A549 (cell line): ENCODE measurements at regions not wholly inside any gene's neighbourhood (a gene's known extent, or its start where the extent isn't known, plus 50 kb on each side); places are given as distances from the start of the nearest gene placed in this dataset.

ENCODE experiments used
- CBX2 ChIP-seq: fragments of 200-600 bp; sonication (generic); IDR thresholded peaks from 2 replicates; pipeline ENCODE4 v1.6.1; 2016; ENCODE audit warnings: low read depth, mild to moderate bottlenecking, borderline replicate concordance
- CTCF ChIP-seq: fragments of >200 bp; sonication (Bioruptor Twin); formaldehyde crosslinking; IDR thresholded peaks from 3 replicates; pipeline ENCODE4 v1.5.1; 2016
- GATA3 ChIP-seq: IDR thresholded peaks from 2 replicates; pipeline ENCODE4 v1.6.1; 2012; ENCODE audit warnings: borderline replicate concordance
- HMGXB4 ChIP-seq: fragments of 250-450 bp; sonication (Bioruptor Pico); IDR thresholded peaks from 2 replicates; pipeline ENCODE4 v1.5.0; 2021; ENCODE audit warnings: mild to moderate bottlenecking, moderate library complexity, borderline replicate concordance
- MAFK ChIP-seq: fragments of 450-650 bp; IDR thresholded peaks from 2 replicates; pipeline ENCODE4 v1.6.1; 2014; ENCODE audit not compliant: partially characterized antibody
- POLR2A ChIP-seq: IDR thresholded peaks from 2 replicates; pipeline ENCODE4 v1.6.1; 2012; ENCODE audit warnings: mild to moderate bottlenecking, low read length
- RCOR1 ChIP-seq: fragments of 150-350 bp; IDR thresholded peaks from 2 replicates; pipeline ENCODE4 v1.6.1; 2014; ENCODE audit warnings: antibody characterized with exemption, low read length, low read depth
- REST ChIP-seq: fragments of 200-600 bp; sonication (generic); IDR thresholded peaks from 2 replicates; pipeline ENCODE4 v1.6.1; 2016; ENCODE audit warnings: antibody characterized with exemption, mild to moderate bottlenecking, moderate library complexity
- RFX5 ChIP-seq: fragments of 450-650 bp; IDR thresholded peaks from 2 replicates; pipeline ENCODE4 v1.7.1; 2014; ENCODE audit warnings: antibody characterized with exemption, mild to moderate bottlenecking, moderate library complexity
- USF2 ChIP-seq: fragments of 450-650 bp; IDR thresholded peaks from 2 replicates; pipeline ENCODE4 v1.6.1; 2014; ENCODE audit warnings: antibody characterized with exemption

- no peak for TF ChIP-seq POLR2A
- TF ChIP-seq CTCF: no peak
- no peak for TF ChIP-seq USF2
- TF ChIP-seq RFX5: no peak
- TF ChIP-seq GATA3: no peak
- TF ChIP-seq RCOR1: no peak
- TF ChIP-seq REST: no peak
- no peak for TF ChIP-seq HMGXB4 (CRISPR knock-in tag)
- no peak for TF ChIP-seq MAFK
- no peak for TF ChIP-seq CBX2
These were observed 279.6 kb upstream of the ROBO2 start for GRCh38 chr3:76760336-76760735.
